Suprapubic skin (tissue), 4 donors: ENCODE measurements at regions not wholly inside any gene's neighbourhood (a gene's known extent, or its start where the extent isn't known, plus 50 kb on each side); places are given as distances from the start of the nearest gene placed in this dataset.

Experiments used
- EP300 ChIP-seq: sonication (generic); formaldehyde crosslinking; IDR thresholded peaks from one replicate; pipeline ENCODE4 v1.6.1; 2017; ENCODE audit warnings: antibody characterized with exemption
- POLR2A ChIP-seq, 2 donors: fragments of 450-650 bp; IDR thresholded peaks; one replicate each; pipeline ENCODE4 v1.6.1; 2017; ENCODE audit warnings: antibody characterized with exemption in 2 of 2, mild to moderate bottlenecking in 2 of 2, moderate library complexity in 2 of 2
- POLR2AphosphoS5 ChIP-seq, 3 donors: sonication (generic); formaldehyde crosslinking; IDR thresholded peaks; one replicate each; pipeline ENCODE4 v1.6.1; 2017; ENCODE audit warnings: antibody characterized with exemption in 3 of 3
- TF ChIP-seq, protein P1 (sequence below), 2 donors: fragments of 200-600 bp in 1 of 2; fragments of 450-650 bp in 1 of 2; sonication (generic) in 1 of 2; IDR thresholded peaks; one replicate each; pipeline ENCODE4 v1.5.1; 2016 to 2019; ENCODE audit warnings: antibody characterized with exemption in 2 of 2, mild to moderate bottlenecking in 1 of 2, moderate library complexity in 1 of 2

DNA sequence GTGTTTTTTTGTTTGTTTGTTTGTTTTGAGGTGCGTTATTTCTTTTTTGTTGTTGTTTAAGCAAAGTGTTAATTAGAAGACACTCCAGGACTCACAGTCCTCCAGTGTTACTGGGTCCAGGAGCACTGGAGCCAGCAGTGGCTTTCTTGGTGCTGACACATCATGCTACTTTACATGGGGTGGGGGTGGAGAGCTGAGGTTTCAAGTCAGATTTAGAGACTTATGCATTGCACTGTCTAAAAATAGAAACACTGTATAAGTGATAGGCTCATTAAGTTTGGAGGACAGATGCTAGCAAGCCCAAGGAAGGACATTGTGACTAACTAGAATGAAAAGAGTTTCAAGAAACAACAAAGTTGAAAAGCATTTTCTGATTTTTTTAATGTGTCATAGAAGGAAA lies 2209.2 kb downstream of the MAT2B start:
- TF ChIP-seq, protein P1, sequence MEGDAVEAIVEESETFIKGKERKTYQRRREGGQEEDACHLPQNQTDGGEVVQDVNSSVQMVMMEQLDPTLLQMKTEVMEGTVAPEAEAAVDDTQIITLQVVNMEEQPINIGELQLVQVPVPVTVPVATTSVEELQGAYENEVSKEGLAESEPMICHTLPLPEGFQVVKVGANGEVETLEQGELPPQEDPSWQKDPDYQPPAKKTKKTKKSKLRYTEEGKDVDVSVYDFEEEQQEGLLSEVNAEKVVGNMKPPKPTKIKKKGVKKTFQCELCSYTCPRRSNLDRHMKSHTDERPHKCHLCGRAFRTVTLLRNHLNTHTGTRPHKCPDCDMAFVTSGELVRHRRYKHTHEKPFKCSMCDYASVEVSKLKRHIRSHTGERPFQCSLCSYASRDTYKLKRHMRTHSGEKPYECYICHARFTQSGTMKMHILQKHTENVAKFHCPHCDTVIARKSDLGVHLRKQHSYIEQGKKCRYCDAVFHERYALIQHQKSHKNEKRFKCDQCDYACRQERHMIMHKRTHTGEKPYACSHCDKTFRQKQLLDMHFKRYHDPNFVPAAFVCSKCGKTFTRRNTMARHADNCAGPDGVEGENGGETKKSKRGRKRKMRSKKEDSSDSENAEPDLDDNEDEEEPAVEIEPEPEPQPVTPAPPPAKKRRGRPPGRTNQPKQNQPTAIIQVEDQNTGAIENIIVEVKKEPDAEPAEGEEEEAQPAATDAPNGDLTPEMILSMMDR (IDR thresholded peaks at IDR 0.05) = no peak
- TF ChIP-seq POLR2A (IDR thresholded peaks at IDR 0.05) = no peak
- TF ChIP-seq POLR2AphosphoS5 (IDR thresholded peaks at IDR 0.05) = no peak
- TF ChIP-seq EP300 = no peak
